GM23338 (cell line): ENCODE measurements at regions not wholly inside any gene's neighbourhood (a gene's known extent, or its start where the extent isn't known, plus 50 kb on each side); places are given as distances from the start of the nearest gene placed in this dataset.

Experiments
- ATAC-seq: fragments of 200-7000 bp; cut with Tn5 transposase; 3 replicates; pipeline ENCODE4 v1.9.1; 2020
- DNase-seq: peaks from one replicate; pipeline ENCODE4 v3.0.0-alpha.2; 2015; ENCODE audit warnings: low spot score
- H2AFZ ChIP-seq: fragments of 200-600 bp; sonication (generic); 2 replicates; pipeline ENCODE4 v1.8.0; 2016; ENCODE audit warnings: antibody characterized with exemption, mild to moderate bottlenecking, moderate library complexity
- H3F3A ChIP-seq: fragments of 200-600 bp; sonication (generic); replicated peaks from 2 replicates; pipeline ENCODE4 v1.8.0; 2017; ENCODE audit warnings: antibody characterized with exemption, mixed run types, low read depth
- H3K27ac ChIP-seq: fragments of 200-600 bp; sonication (generic); 2 replicates; pipeline ENCODE4 v1.6.1; 2016; ENCODE audit warnings: low read depth
- H3K27me3 ChIP-seq: fragments of 200-600 bp; sonication (generic); 2 replicates; pipeline ENCODE4 v1.8.0; 2016; ENCODE audit warnings: mild to moderate bottlenecking, mixed run types, moderate library complexity; ENCODE audit not compliant: insufficient read depth
- H3K36me3 ChIP-seq: fragments of 200-600 bp; sonication (generic); 2 replicates; pipeline ENCODE4 v1.8.0; 2016; ENCODE audit warnings: mild to moderate bottlenecking; ENCODE audit not compliant: insufficient read depth
- H3K4me1 ChIP-seq: fragments of 200-600 bp; sonication (generic); 2 replicates; pipeline ENCODE4 v1.8.0; 2016; ENCODE audit warnings: mild to moderate bottlenecking, moderate library complexity; ENCODE audit not compliant: insufficient read depth
- H3K4me2 ChIP-seq: fragments of 200-600 bp; sonication (generic); 2 replicates; pipeline ENCODE4 v1.7.1; 2017; ENCODE audit warnings: mixed run types
- H3K4me3 ChIP-seq: fragments of 200-600 bp; sonication (generic); 2 replicates; pipeline ENCODE4 v1.6.1; 2016; ENCODE audit warnings: mixed run types
- H3K79me2 ChIP-seq: fragments of 200-600 bp; sonication (generic); replicated peaks from 2 replicates; pipeline ENCODE4 v1.8.0; 2017; ENCODE audit warnings: mild to moderate bottlenecking; ENCODE audit not compliant: insufficient read depth
- H3K9me2 ChIP-seq: fragments of 200-600 bp; sonication (generic); 2 replicates; pipeline ENCODE4 v1.8.0; 2017; ENCODE audit not compliant: insufficient read depth
- H4K20me1 ChIP-seq: fragments of 200-600 bp; sonication (generic); replicated peaks from 2 replicates; pipeline ENCODE4 v1.8.0; 2017; ENCODE audit warnings: mild to moderate bottlenecking; ENCODE audit not compliant: insufficient read depth
- H3K27ac Mint-ChIP-seq: 2 replicates; pipeline ENCODE4 v1.8.0; 2020; ENCODE audit warnings: inconsistent platforms, mild to moderate bottlenecking, moderate library complexity, mixed read lengths
- H3K27me3 Mint-ChIP-seq: 3 replicates; pipeline ENCODE4 v1.8.0; 2022; ENCODE audit warnings: low read depth, mild to moderate bottlenecking, moderate library complexity, mixed read lengths, inconsistent platforms; ENCODE audit not compliant: insufficient read depth, poor library complexity
- H3K36me3 Mint-ChIP-seq: 3 replicates; pipeline ENCODE4 v1.8.0; 2021; ENCODE audit warnings: low read depth, mild to moderate bottlenecking, inconsistent platforms, moderate library complexity, mixed read lengths
- H3K4me1 Mint-ChIP-seq: 3 replicates; pipeline ENCODE4 v1.8.0; 2020; ENCODE audit warnings: mild to moderate bottlenecking, inconsistent platforms, mixed read lengths
- H3K4me3 Mint-ChIP-seq: 3 replicates; pipeline ENCODE4 v1.8.0; 2021; ENCODE audit warnings: moderate library complexity, mild to moderate bottlenecking, inconsistent platforms, mixed read lengths
- H3K9me3 Mint-ChIP-seq: 3 replicates; pipeline ENCODE4 v1.8.0; 2020; ENCODE audit warnings: moderate library complexity, mild to moderate bottlenecking, inconsistent platforms, mixed read lengths
- CREB1 ChIP-seq: fragments of 250-450 bp; sonication (Bioruptor Pico); IDR thresholded peaks from 2 replicates; pipeline ENCODE4 v1.5.0; 2020; ENCODE audit warnings: low read depth, mild to moderate bottlenecking, moderate library complexity
- EZH2 ChIP-seq: fragments of 200-600 bp; sonication (generic); IDR thresholded peaks from one replicate; pipeline ENCODE4 v1.8.0; 2017; ENCODE audit warnings: antibody characterized with exemption, mild to moderate bottlenecking, low read depth; ENCODE audit not compliant: unreplicated experiment
- EZH2phosphoT487 ChIP-seq: fragments of 200-600 bp; sonication (generic); IDR thresholded peaks from one replicate; pipeline ENCODE4 v1.8.1; 2018; ENCODE audit warnings: antibody characterized with exemption; ENCODE audit not compliant: unreplicated experiment
- JUNB ChIP-seq: IDR thresholded peaks from one replicate; pipeline ENCODE4 v1.6.1; 2016; ENCODE audit warnings: antibody characterized with exemption; ENCODE audit not compliant: unreplicated experiment
- NANOG ChIP-seq: IDR thresholded peaks from 2 replicates; pipeline ENCODE4 v1.6.1; 2016; ENCODE audit warnings: antibody characterized with exemption, borderline replicate concordance
- POLR2AphosphoS5 ChIP-seq: IDR thresholded peaks from 2 replicates; pipeline ENCODE4 v1.6.1; 2016; ENCODE audit warnings: antibody characterized with exemption, low read depth
- STAT1 ChIP-seq: IDR thresholded peaks from one replicate; pipeline ENCODE4 v1.6.1; 2016; ENCODE audit warnings: antibody characterized with exemption; ENCODE audit not compliant: unreplicated experiment
- ZNF114 ChIP-seq: fragments of 250-450 bp; sonication (Bioruptor Pico); IDR thresholded peaks from 2 replicates; pipeline ENCODE4 v1.5.0; 2020; ENCODE audit warnings: mild to moderate bottlenecking, moderate library complexity
- ZNF331 ChIP-seq: fragments of 250-450 bp; sonication (Bioruptor Pico); IDR thresholded peaks from 2 replicates; pipeline ENCODE4 v1.5.0; 2020; ENCODE audit warnings: low read depth, mild to moderate bottlenecking, moderate library complexity
- TF ChIP-seq, protein P1 (sequence below): fragments of 250-450 bp; sonication (Bioruptor Pico); IDR thresholded peaks from 2 replicates; pipeline ENCODE4 v1.5.0; 2020; ENCODE audit warnings: mild to moderate bottlenecking, moderate library complexity
- TF ChIP-seq, protein P2 (sequence below): IDR thresholded peaks from 2 replicates; pipeline ENCODE4 v1.6.1; 2016; ENCODE audit warnings: antibody characterized with exemption
- TF ChIP-seq, protein P3 (sequence below): IDR thresholded peaks from one replicate; pipeline ENCODE4 v1.6.1; 2018; ENCODE audit warnings: antibody characterized with exemption; ENCODE audit not compliant: unreplicated experiment
- TF ChIP-seq, protein P4 (sequence below), 2 experiments: fragments of 200-600 bp in 1 of 2; sonication (generic) in 1 of 2; conservative IDR thresholded peaks; 2 replicates each; pipeline versions ENCODE4 v1.5.1 to v1.6.1; 2016 to 2017; ENCODE audit warnings: antibody characterized with exemption in 2 of 2, low read depth in 2 of 2, mild to moderate bottlenecking in 2 of 2, moderate library complexity in 1 of 2

DNA sequence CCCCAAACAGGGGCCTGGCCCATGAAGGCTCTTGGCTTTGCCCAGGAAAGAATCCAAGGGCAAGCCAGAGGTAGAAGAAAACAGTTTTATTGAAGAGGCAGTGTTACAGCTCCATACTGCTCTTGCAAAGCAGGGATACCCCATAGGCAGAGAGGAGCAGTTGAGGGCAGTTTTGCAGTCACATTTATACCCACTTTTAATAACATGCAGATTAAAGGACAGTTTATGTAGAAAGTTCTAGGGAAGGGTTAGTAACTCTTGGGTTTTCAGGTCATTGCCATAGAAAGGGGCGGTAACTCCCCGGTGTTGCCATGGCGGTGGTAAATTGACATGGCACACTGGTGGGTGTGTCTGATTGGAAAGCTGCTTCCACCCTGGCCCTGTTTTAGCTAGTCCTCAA lies 80.5 kb upstream of the GNAZ start:
- H4K20me1 ChIP-seq = no peaks in the 10 kb centered on the region
- H3K9me2 ChIP-seq = no peaks in the 10 kb centered on the region
- H3F3A ChIP-seq = no peaks in the 10 kb centered on the region
- ATAC-seq (no peak), DNase-seq (no peak)
- peaks cover 39% of the 10 kb centered on the region; the same call in 1 of the 2 replicates for H3K27me3 ChIP-seq
- H3K4me3 ChIP-seq = no peak overlapping the region
- TF ChIP-seq POLR2AphosphoS5 (no peak), EZH2 (no peak), CREB1 (CRISPR knock-in tag) (no peak), ZNF331 (no peak), NANOG (no peak), JUNB (no peak), STAT1 (no peak), ZNF114 (CRISPR knock-in tag) (no peak), EZH2phosphoT487 (no peak)
- TF ChIP-seq, protein P1, sequence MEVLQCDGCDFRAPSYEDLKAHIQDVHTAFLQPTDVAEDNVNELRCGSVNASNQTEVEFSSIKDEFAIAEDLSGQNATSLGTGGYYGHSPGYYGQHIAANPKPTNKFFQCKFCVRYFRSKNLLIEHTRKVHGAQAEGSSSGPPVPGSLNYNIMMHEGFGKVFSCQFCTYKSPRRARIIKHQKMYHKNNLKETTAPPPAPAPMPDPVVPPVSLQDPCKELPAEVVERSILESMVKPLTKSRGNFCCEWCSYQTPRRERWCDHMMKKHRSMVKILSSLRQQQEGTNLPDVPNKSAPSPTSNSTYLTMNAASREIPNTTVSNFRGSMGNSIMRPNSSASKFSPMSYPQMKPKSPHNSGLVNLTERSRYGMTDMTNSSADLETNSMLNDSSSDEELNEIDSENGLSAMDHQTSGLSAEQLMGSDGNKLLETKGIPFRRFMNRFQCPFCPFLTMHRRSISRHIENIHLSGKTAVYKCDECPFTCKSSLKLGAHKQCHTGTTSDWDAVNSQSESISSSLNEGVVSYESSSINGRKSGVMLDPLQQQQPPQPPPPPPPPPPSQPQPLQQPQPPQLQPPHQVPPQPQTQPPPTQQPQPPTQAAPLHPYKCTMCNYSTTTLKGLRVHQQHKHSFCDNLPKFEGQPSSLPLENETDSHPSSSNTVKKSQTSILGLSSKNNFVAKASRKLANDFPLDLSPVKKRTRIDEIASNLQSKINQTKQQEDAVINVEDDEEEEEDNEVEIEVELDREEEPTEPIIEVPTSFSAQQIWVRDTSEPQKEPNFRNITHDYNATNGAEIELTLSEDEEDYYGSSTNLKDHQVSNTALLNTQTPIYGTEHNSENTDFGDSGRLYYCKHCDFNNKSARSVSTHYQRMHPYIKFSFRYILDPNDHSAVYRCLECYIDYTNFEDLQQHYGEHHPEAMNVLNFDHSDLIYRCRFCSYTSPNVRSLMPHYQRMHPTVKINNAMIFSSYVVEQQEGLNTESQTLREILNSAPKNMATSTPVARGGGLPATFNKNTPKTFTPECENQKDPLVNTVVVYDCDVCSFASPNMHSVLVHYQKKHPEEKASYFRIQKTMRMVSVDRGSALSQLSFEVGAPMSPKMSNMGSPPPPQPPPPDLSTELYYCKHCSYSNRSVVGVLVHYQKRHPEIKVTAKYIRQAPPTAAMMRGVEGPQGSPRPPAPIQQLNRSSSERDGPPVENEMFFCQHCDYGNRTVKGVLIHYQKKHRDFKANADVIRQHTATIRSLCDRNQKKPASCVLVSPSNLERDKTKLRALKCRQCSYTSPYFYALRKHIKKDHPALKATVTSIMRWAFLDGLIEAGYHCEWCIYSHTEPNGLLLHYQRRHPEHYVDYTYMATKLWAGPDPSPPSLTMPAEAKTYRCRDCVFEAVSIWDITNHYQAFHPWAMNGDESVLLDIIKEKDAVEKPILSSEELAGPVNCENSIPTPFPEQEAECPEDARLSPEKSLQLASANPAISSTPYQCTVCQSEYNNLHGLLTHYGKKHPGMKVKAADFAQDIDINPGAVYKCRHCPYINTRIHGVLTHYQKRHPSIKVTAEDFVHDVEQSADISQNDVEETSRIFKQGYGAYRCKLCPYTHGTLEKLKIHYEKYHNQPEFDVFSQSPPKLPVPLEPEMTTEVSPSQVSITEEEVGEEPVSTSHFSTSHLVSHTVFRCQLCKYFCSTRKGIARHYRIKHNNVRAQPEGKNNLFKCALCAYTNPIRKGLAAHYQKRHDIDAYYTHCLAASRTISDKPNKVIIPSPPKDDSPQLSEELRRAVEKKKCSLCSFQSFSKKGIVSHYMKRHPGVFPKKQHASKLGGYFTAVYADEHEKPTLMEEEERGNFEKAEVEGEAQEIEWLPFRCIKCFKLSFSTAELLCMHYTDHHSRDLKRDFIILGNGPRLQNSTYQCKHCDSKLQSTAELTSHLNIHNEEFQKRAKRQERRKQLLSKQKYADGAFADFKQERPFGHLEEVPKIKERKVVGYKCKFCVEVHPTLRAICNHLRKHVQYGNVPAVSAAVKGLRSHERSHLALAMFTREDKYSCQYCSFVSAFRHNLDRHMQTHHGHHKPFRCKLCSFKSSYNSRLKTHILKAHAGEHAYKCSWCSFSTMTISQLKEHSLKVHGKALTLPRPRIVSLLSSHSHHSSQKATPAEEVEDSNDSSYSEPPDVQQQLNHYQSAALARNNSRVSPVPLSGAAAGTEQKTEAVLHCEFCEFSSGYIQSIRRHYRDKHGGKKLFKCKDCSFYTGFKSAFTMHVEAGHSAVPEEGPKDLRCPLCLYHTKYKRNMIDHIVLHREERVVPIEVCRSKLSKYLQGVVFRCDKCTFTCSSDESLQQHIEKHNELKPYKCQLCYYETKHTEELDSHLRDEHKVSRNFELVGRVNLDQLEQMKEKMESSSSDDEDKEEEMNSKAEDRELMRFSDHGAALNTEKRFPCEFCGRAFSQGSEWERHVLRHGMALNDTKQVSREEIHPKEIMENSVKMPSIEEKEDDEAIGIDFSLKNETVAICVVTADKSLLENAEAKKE (CRISPR knock-in tag) = no peak
- TF ChIP-seq, protein P2, sequence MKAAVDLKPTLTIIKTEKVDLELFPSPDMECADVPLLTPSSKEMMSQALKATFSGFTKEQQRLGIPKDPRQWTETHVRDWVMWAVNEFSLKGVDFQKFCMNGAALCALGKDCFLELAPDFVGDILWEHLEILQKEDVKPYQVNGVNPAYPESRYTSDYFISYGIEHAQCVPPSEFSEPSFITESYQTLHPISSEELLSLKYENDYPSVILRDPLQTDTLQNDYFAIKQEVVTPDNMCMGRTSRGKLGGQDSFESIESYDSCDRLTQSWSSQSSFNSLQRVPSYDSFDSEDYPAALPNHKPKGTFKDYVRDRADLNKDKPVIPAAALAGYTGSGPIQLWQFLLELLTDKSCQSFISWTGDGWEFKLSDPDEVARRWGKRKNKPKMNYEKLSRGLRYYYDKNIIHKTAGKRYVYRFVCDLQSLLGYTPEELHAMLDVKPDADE = no peak
- TF ChIP-seq, protein P3, sequence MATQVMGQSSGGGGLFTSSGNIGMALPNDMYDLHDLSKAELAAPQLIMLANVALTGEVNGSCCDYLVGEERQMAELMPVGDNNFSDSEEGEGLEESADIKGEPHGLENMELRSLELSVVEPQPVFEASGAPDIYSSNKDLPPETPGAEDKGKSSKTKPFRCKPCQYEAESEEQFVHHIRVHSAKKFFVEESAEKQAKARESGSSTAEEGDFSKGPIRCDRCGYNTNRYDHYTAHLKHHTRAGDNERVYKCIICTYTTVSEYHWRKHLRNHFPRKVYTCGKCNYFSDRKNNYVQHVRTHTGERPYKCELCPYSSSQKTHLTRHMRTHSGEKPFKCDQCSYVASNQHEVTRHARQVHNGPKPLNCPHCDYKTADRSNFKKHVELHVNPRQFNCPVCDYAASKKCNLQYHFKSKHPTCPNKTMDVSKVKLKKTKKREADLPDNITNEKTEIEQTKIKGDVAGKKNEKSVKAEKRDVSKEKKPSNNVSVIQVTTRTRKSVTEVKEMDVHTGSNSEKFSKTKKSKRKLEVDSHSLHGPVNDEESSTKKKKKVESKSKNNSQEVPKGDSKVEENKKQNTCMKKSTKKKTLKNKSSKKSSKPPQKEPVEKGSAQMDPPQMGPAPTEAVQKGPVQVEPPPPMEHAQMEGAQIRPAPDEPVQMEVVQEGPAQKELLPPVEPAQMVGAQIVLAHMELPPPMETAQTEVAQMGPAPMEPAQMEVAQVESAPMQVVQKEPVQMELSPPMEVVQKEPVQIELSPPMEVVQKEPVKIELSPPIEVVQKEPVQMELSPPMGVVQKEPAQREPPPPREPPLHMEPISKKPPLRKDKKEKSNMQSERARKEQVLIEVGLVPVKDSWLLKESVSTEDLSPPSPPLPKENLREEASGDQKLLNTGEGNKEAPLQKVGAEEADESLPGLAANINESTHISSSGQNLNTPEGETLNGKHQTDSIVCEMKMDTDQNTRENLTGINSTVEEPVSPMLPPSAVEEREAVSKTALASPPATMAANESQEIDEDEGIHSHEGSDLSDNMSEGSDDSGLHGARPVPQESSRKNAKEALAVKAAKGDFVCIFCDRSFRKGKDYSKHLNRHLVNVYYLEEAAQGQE = no peak
- TF ChIP-seq, protein P4, sequence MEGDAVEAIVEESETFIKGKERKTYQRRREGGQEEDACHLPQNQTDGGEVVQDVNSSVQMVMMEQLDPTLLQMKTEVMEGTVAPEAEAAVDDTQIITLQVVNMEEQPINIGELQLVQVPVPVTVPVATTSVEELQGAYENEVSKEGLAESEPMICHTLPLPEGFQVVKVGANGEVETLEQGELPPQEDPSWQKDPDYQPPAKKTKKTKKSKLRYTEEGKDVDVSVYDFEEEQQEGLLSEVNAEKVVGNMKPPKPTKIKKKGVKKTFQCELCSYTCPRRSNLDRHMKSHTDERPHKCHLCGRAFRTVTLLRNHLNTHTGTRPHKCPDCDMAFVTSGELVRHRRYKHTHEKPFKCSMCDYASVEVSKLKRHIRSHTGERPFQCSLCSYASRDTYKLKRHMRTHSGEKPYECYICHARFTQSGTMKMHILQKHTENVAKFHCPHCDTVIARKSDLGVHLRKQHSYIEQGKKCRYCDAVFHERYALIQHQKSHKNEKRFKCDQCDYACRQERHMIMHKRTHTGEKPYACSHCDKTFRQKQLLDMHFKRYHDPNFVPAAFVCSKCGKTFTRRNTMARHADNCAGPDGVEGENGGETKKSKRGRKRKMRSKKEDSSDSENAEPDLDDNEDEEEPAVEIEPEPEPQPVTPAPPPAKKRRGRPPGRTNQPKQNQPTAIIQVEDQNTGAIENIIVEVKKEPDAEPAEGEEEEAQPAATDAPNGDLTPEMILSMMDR (conservative IDR thresholded peaks at IDR 0.05; ENCODE audit: low read depth in 2 of 2) = no peak
- H3K27ac ChIP-seq = no peak overlapping the region
- H3K79me2 ChIP-seq = no peaks in the 10 kb centered on the region
- Mint-ChIP-seq H3K4me1 (no peaks in the 10 kb centered on the region), H3K27me3 (peaks cover 5% of the 10 kb centered on the region), H3K4me3 (no peak overlapping the region), H3K36me3 (no peaks in the 10 kb centered on the region), H3K9me3 (peaks cover 12% of the 10 kb centered on the region; the same call in 2 of the 3 replicates), H3K27ac (no peak overlapping the region)
- H3K36me3 ChIP-seq = no peaks in the 10 kb centered on the region
- no peak overlapping the region for H3K4me2 ChIP-seq
- no peaks in the 10 kb centered on the region for H3K4me1 ChIP-seq
- H2AFZ ChIP-seq = no peak overlapping the region
